WTC11 (cell line): ENCODE measurements at regions not wholly inside any gene's neighbourhood (a gene's known extent, or its start where the extent isn't known, plus 50 kb on each side); places are given as distances from the start of the nearest gene placed in this dataset.

ENCODE experiments used
- ATAC-seq: fragments of 200-7000 bp; cut with Tn5 transposase; 2 replicates; pipeline ENCODE4 v1.10.0; 2021; ENCODE audit warnings: mild to moderate bottlenecking, moderate library complexity
- CTCF ChIA-PET: fragments of 300-600 bp; sonication (Branson Sonifier 250); formaldehyde crosslinking; loops from one replicate; lab custom pipeline; 2021; ENCODE audit warnings: antibody characterized with exemption; lab: Charles Lee
- POLR2A ChIA-PET: fragments of 350-600 bp; sonication (Branson Sonifier 250); formaldehyde crosslinking; loops from one replicate; lab custom pipeline; 2021; ENCODE audit warnings: antibody characterized with exemption; lab: Charles Lee
- DNase-seq: peaks from one replicate; pipeline ENCODE4 v3.0.0; 2021; ENCODE audit warnings: low spot score
- H3K27ac Mint-ChIP-seq: 2 replicates; pipeline ENCODE4 v1.8.0; 2021; ENCODE audit warnings: mixed read lengths
- H3K27me3 Mint-ChIP-seq: 2 replicates; pipeline ENCODE4 v1.8.0; 2021; ENCODE audit warnings: low read depth, mild to moderate bottlenecking, moderate library complexity, mixed read lengths
- H3K36me3 Mint-ChIP-seq: 2 replicates; pipeline ENCODE4 v1.8.0; 2021; ENCODE audit warnings: mixed read lengths
- H3K4me1 Mint-ChIP-seq: 2 replicates; pipeline ENCODE4 v1.8.0; 2022; ENCODE audit warnings: mixed read lengths
- H3K4me3 Mint-ChIP-seq: 2 replicates; pipeline ENCODE4 v1.8.0; 2021; ENCODE audit warnings: mild to moderate bottlenecking, moderate library complexity, mixed read lengths
- H3K9me3 Mint-ChIP-seq: 2 replicates; pipeline ENCODE4 v1.8.0; 2021; ENCODE audit warnings: mixed read lengths
- ATF2 ChIP-seq: sonication (generic); formaldehyde crosslinking; IDR thresholded peaks from 2 replicates; pipeline ENCODE4 v1.8.1; 2022; ENCODE audit warnings: low read depth, missing genetic modification reagents, borderline replicate concordance
- CREB1 ChIP-seq: sonication (generic); formaldehyde crosslinking; IDR thresholded peaks from 2 replicates; pipeline ENCODE4 v1.8.0; 2023; ENCODE audit warnings: mild to moderate bottlenecking, missing genetic modification reagents
- E2F1 ChIP-seq: sonication (generic); formaldehyde crosslinking; IDR thresholded peaks from 2 replicates; pipeline ENCODE4 v1.8.0; 2022; ENCODE audit warnings: mild to moderate bottlenecking, missing genetic modification reagents
- ETV6 ChIP-seq: sonication (generic); formaldehyde crosslinking; IDR thresholded peaks from 2 replicates; pipeline ENCODE4 v1.8.1; 2022; ENCODE audit warnings: mild to moderate bottlenecking, missing genetic modification reagents
- GABPB1 ChIP-seq: sonication (generic); formaldehyde crosslinking; IDR thresholded peaks from 2 replicates; pipeline ENCODE4 v1.8.1; 2023; ENCODE audit warnings: mild to moderate bottlenecking, missing genetic modification reagents
- JUN ChIP-seq: sonication (generic); formaldehyde crosslinking; IDR thresholded peaks from 2 replicates; pipeline ENCODE4 v1.8.0; 2023; ENCODE audit warnings: mild to moderate bottlenecking, missing genetic modification reagents
- MAX ChIP-seq: sonication (generic); formaldehyde crosslinking; IDR thresholded peaks from 2 replicates; pipeline ENCODE4 v1.8.0; 2022; ENCODE audit warnings: mild to moderate bottlenecking, missing genetic modification reagents
- NR1H2 ChIP-seq: sonication (generic); formaldehyde crosslinking; IDR thresholded peaks from 2 replicates; pipeline ENCODE4 v1.9.0; 2021; ENCODE audit warnings: mild to moderate bottlenecking, moderate library complexity, missing genetic modification reagents
- OVOL2 ChIP-seq: fragments of 250-450 bp; sonication (Bioruptor Pico); IDR thresholded peaks from 2 replicates; pipeline ENCODE4 v1.9.0; 2021; ENCODE audit warnings: mild to moderate bottlenecking, borderline replicate concordance
- TP53 ChIP-seq: sonication (generic); formaldehyde crosslinking; IDR thresholded peaks from 2 replicates; pipeline ENCODE4 v1.8.1; 2023; ENCODE audit warnings: mild to moderate bottlenecking, missing genetic modification reagents
- USF1 ChIP-seq: sonication (generic); formaldehyde crosslinking; IDR thresholded peaks from 2 replicates; pipeline ENCODE4 v1.8.0; 2022; ENCODE audit warnings: mild to moderate bottlenecking, missing genetic modification reagents
- ZNF263 ChIP-seq: sonication (generic); formaldehyde crosslinking; IDR thresholded peaks from 2 replicates; pipeline ENCODE4 v1.8.1; 2022; ENCODE audit warnings: low read depth, mild to moderate bottlenecking, moderate library complexity, missing genetic modification reagents
- ZNF416 ChIP-seq: fragments of 250-450 bp; sonication (Bioruptor Pico); IDR thresholded peaks from 2 replicates; pipeline ENCODE4 v1.9.0; 2021; ENCODE audit warnings: mild to moderate bottlenecking, inconsistent platforms
- TF ChIP-seq, protein P1 (sequence below): sonication (generic); formaldehyde crosslinking; IDR thresholded peaks from 2 replicates; pipeline ENCODE4 v1.8.1; 2023; ENCODE audit warnings: mild to moderate bottlenecking, missing genetic modification reagents, borderline replicate concordance
- TF ChIP-seq, protein P2 (sequence below): sonication (generic); formaldehyde crosslinking; IDR thresholded peaks from 2 replicates; pipeline ENCODE4 v1.8.1; 2022; ENCODE audit warnings: low read depth, mild to moderate bottlenecking, moderate library complexity, missing genetic modification reagents, borderline replicate concordance
- TF ChIP-seq, protein P3 (sequence below): sonication (generic); formaldehyde crosslinking; IDR thresholded peaks from 2 replicates; pipeline ENCODE4 v1.8.1; 2022; ENCODE audit warnings: mild to moderate bottlenecking, moderate library complexity, missing genetic modification reagents
- TF ChIP-seq, protein P4 (sequence below): sonication (generic); formaldehyde crosslinking; IDR thresholded peaks from 2 replicates; pipeline ENCODE4 v1.8.0; 2023; ENCODE audit warnings: missing genetic modification reagents, mild to moderate bottlenecking, borderline replicate concordance
- TF ChIP-seq, protein P5 (sequence below): sonication (generic); formaldehyde crosslinking; IDR thresholded peaks from 2 replicates; pipeline ENCODE4 v1.8.1; 2023; ENCODE audit warnings: mild to moderate bottlenecking, missing genetic modification reagents, moderate library complexity

- TF ChIP-seq, protein P1, sequence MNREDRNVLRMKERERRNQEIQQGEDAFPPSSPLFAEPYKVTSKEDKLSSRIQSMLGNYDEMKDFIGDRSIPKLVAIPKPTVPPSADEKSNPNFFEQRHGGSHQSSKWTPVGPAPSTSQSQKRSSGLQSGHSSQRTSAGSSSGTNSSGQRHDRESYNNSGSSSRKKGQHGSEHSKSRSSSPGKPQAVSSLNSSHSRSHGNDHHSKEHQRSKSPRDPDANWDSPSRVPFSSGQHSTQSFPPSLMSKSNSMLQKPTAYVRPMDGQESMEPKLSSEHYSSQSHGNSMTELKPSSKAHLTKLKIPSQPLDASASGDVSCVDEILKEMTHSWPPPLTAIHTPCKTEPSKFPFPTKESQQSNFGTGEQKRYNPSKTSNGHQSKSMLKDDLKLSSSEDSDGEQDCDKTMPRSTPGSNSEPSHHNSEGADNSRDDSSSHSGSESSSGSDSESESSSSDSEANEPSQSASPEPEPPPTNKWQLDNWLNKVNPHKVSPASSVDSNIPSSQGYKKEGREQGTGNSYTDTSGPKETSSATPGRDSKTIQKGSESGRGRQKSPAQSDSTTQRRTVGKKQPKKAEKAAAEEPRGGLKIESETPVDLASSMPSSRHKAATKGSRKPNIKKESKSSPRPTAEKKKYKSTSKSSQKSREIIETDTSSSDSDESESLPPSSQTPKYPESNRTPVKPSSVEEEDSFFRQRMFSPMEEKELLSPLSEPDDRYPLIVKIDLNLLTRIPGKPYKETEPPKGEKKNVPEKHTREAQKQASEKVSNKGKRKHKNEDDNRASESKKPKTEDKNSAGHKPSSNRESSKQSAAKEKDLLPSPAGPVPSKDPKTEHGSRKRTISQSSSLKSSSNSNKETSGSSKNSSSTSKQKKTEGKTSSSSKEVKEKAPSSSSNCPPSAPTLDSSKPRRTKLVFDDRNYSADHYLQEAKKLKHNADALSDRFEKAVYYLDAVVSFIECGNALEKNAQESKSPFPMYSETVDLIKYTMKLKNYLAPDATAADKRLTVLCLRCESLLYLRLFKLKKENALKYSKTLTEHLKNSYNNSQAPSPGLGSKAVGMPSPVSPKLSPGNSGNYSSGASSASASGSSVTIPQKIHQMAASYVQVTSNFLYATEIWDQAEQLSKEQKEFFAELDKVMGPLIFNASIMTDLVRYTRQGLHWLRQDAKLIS (CRISPR knock-in tag): no peak
- TF ChIP-seq TP53 (CRISPR knock-in tag) (no peak), CREB1 (CRISPR knock-in tag) (no peak), GABPB1 (CRISPR knock-in tag) (no peak), NR1H2 (CRISPR knock-in tag) (no peak), JUN (CRISPR knock-in tag) (no peak), OVOL2 (CRISPR knock-in tag) (no peak), ZNF263 (no peak), MAX (CRISPR knock-in tag) (no peak), USF1 (CRISPR knock-in tag) (no peak), ZNF416 (CRISPR knock-in tag) (no peak)
- TF ChIP-seq, protein P2, sequence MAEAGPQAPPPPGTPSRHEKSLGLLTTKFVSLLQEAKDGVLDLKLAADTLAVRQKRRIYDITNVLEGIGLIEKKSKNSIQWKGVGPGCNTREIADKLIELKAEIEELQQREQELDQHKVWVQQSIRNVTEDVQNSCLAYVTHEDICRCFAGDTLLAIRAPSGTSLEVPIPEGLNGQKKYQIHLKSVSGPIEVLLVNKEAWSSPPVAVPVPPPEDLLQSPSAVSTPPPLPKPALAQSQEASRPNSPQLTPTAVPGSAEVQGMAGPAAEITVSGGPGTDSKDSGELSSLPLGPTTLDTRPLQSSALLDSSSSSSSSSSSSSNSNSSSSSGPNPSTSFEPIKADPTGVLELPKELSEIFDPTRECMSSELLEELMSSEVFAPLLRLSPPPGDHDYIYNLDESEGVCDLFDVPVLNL (CRISPR knock-in tag): no peak
Observed at GRCh38 chr13:21970172-21970571, 299.3 kb downstream of the FGF9 start (continued).

DNA sequence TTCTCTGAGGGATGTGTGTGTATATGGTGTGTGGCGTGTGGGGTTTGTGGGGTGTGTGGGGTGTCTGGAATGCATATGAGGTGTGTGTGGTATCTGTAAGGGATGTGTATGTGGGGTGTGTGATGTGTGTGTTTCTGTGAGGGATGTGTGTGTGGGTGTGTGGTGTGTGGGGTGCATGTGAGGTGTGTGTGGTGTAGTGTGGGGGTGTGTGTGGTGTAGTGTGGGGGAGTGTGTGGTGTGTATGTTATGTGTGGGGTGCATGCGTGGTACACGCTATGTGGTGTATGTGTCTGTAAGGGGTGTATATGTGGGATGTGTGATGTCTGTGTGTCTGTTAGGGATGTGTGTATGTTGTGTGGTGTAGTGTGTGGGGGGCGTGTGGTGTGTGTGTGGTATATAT is 300.0 kb downstream of the FGF9 start:
- H3K4me1 Mint-ChIP-seq: peaks cover 6% of the 10 kb centered on the region
- H3K9me3 Mint-ChIP-seq: no peaks in the 10 kb centered on the region
- no peaks in the 10 kb centered on the region for H3K27me3 Mint-ChIP-seq
- H3K36me3 Mint-ChIP-seq: no peaks in the 10 kb centered on the region
- ATAC-seq (no peak), DNase-seq (no peak)
- H3K27ac Mint-ChIP-seq: no peak overlapping the region
- no peak overlapping the region for H3K4me3 Mint-ChIP-seq
- ChIA-PET POLR2A (no interaction called here), CTCF (no interaction called here)
- no peak for TF ChIP-seq ETV6 (CRISPR knock-in tag)
- TF ChIP-seq ATF2: no peak
- no peak for TF ChIP-seq E2F1 (CRISPR knock-in tag)
- TF ChIP-seq, protein P3, sequence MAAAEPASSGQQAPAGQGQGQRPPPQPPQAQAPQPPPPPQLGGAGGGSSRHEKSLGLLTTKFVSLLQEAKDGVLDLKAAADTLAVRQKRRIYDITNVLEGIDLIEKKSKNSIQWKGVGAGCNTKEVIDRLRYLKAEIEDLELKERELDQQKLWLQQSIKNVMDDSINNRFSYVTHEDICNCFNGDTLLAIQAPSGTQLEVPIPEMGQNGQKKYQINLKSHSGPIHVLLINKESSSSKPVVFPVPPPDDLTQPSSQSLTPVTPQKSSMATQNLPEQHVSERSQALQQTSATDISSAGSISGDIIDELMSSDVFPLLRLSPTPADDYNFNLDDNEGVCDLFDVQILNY (CRISPR knock-in tag): no peak
- TF ChIP-seq USF1 (CRISPR knock-in tag): no peak
- TF ChIP-seq, protein P4, sequence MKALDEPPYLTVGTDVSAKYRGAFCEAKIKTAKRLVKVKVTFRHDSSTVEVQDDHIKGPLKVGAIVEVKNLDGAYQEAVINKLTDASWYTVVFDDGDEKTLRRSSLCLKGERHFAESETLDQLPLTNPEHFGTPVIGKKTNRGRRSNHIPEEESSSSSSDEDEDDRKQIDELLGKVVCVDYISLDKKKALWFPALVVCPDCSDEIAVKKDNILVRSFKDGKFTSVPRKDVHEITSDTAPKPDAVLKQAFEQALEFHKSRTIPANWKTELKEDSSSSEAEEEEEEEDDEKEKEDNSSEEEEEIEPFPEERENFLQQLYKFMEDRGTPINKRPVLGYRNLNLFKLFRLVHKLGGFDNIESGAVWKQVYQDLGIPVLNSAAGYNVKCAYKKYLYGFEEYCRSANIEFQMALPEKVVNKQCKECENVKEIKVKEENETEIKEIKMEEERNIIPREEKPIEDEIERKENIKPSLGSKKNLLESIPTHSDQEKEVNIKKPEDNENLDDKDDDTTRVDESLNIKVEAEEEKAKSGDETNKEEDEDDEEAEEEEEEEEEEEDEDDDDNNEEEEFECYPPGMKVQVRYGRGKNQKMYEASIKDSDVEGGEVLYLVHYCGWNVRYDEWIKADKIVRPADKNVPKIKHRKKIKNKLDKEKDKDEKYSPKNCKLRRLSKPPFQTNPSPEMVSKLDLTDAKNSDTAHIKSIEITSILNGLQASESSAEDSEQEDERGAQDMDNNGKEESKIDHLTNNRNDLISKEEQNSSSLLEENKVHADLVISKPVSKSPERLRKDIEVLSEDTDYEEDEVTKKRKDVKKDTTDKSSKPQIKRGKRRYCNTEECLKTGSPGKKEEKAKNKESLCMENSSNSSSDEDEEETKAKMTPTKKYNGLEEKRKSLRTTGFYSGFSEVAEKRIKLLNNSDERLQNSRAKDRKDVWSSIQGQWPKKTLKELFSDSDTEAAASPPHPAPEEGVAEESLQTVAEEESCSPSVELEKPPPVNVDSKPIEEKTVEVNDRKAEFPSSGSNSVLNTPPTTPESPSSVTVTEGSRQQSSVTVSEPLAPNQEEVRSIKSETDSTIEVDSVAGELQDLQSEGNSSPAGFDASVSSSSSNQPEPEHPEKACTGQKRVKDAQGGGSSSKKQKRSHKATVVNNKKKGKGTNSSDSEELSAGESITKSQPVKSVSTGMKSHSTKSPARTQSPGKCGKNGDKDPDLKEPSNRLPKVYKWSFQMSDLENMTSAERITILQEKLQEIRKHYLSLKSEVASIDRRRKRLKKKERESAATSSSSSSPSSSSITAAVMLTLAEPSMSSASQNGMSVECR (CRISPR knock-in tag): no peak
- no peak for TF ChIP-seq OVOL2 (CRISPR knock-in tag)
- TF ChIP-seq, protein P5, sequence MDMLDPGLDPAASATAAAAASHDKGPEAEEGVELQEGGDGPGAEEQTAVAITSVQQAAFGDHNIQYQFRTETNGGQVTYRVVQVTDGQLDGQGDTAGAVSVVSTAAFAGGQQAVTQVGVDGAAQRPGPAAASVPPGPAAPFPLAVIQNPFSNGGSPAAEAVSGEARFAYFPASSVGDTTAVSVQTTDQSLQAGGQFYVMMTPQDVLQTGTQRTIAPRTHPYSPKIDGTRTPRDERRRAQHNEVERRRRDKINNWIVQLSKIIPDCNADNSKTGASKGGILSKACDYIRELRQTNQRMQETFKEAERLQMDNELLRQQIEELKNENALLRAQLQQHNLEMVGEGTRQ: no peak
